ENCODE measurements at regions not wholly inside any gene's neighbourhood (a gene's known extent, or its start where the extent isn't known, plus 50 kb on each side); places are given as distances from the start of the nearest gene placed in this dataset.

- DNase-seq, result no peak
Measured at GRCh38 chr5:160175438-160176218, 53.7 kb upstream of the FABP6 start.

GRCh38 chr5:160174780-160175437, 54.4 kb upstream of the FABP6 start:
- no peak for DNase-seq

- no peak for DNase-seq
Measured at GRCh38 chr5:160174290-160174689, 55.0 kb upstream of the FABP6 start.

- DNase-seq, result peak; percentile 32
Measured at GRCh38 chr5:160171666-160172065, 52.4 kb upstream of the PWWP2A start.

- peak; percentile 97 for DNase-seq
Measured at GRCh38 chr5:160169326-160169725, 50.1 kb upstream of the PWWP2A start.
